Hepatocyte (in vitro differentiated cells): ENCODE measurements at regions not wholly inside any gene's neighbourhood (a gene's known extent, or its start where the extent isn't known, plus 50 kb on each side); places are given as distances from the start of the nearest gene placed in this dataset.

Experiments used
- DNase-seq: peaks from one replicate; pipeline ENCODE4 v3.0.0-alpha.2; 2016; ENCODE audit warnings: low spot score
- H2AFZ ChIP-seq: fragments of 200-600 bp; sonication (generic); 2 replicates; pipeline ENCODE4 v1.6.0; 2016; ENCODE audit warnings: antibody characterized with exemption, mild to moderate bottlenecking
- H3K27ac ChIP-seq: fragments of 200-600 bp; sonication (generic); 2 replicates; pipeline ENCODE4 v1.5.1; 2016; ENCODE audit warnings: mild to moderate bottlenecking
- H3K27me3 ChIP-seq: fragments of 200-600 bp; sonication (generic); 2 replicates; pipeline ENCODE4 v1.6.1; 2016
- H3K36me3 ChIP-seq: fragments of 200-600 bp; sonication (generic); replicated peaks from 2 replicates; pipeline ENCODE4 v1.5.1; 2016; ENCODE audit warnings: low read depth; ENCODE audit not compliant: insufficient read depth
- H3K4me1 ChIP-seq: fragments of 200-600 bp; sonication (generic); 2 replicates; pipeline ENCODE4 v1.5.1; 2016; ENCODE audit warnings: mild to moderate bottlenecking, moderate library complexity; ENCODE audit not compliant: insufficient read depth
- H3K4me2 ChIP-seq: fragments of 200-600 bp; sonication (generic); 2 replicates; pipeline ENCODE4 v1.6.0; 2016
- H3K4me3 ChIP-seq: fragments of 200-600 bp; sonication (generic); 2 replicates; pipeline ENCODE4 v1.5.1; 2016; ENCODE audit warnings: mild to moderate bottlenecking
- H3K79me2 ChIP-seq: fragments of 200-600 bp; sonication (generic); 2 replicates; pipeline ENCODE4 v1.6.0; 2017; ENCODE audit warnings: mild to moderate bottlenecking
- H3K9me2 ChIP-seq: fragments of 200-600 bp; sonication (generic); replicated peaks from 2 replicates; pipeline ENCODE4 v1.6.0; 2017; ENCODE audit warnings: mild to moderate bottlenecking; ENCODE audit not compliant: insufficient read depth
- H3K9me3 ChIP-seq: fragments of 200-600 bp; sonication (generic); 2 replicates; pipeline ENCODE4 v1.5.1; 2016; ENCODE audit warnings: low read depth, mild to moderate bottlenecking
- H4K20me1 ChIP-seq: fragments of 200-600 bp; sonication (generic); 2 replicates; pipeline ENCODE4 v1.6.0; 2016; ENCODE audit warnings: mild to moderate bottlenecking; ENCODE audit not compliant: insufficient read depth, poor library complexity, severe bottlenecking
- EZH2 ChIP-seq: fragments of 200-600 bp; sonication (generic); IDR thresholded peaks from 2 replicates; pipeline ENCODE4 v1.6.1; 2016; ENCODE audit warnings: antibody characterized with exemption, mild to moderate bottlenecking, borderline replicate concordance
- EZH2phosphoT487 ChIP-seq: fragments of 200-600 bp; sonication (generic); IDR thresholded peaks from one replicate; pipeline ENCODE4 v1.6.1; 2018; ENCODE audit warnings: antibody characterized with exemption, mild to moderate bottlenecking, low read depth, moderate library complexity; ENCODE audit not compliant: unreplicated experiment, severe bottlenecking
- WGBS: methylation state at CpG from one replicate; pipeline ENCODE4 v1.1.6; 2016; ENCODE audit warnings: low lambda C conversion rate; ENCODE audit errors: missing lambda C conversion rate; 5-methylcytosine and 5-hydroxymethylcytosine counted together
- TF ChIP-seq, protein P1 (sequence below): fragments of 200-600 bp; sonication (generic); IDR thresholded peaks from 2 replicates; pipeline ENCODE4 v1.5.1; 2016; ENCODE audit warnings: antibody characterized with exemption, mild to moderate bottlenecking; ENCODE audit not compliant: poor library complexity

DNA sequence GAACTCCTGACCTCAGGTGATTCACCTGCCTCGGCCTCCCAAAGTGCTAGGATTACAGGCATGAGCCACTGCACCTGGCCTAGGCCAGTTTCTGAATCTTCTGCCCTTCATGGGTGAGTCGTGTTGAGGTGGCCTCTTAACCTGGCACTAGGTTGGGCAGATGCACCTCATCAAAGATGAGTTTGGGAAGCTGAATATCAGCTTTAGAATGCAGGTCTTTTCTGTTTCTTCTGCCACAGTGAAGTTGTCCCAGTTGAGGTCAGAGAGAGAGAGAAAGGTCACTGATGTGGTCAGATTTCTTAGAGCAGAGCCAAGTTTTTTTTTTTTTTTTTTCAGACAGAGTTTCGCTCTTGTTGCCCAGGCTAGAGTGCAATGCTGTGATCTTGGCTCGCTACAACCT lies 111.3 kb upstream of the WSCD1 start:
- Histone ChIP-seq H3K36me3 (no peaks in the 10 kb centered on the region), H3K27me3 (peaks cover 6% of the 10 kb centered on the region), H3K27ac (no peak overlapping the region), H3K4me1 (no peaks in the 10 kb centered on the region), H4K20me1 (no peaks in the 10 kb centered on the region), H2AFZ (no peak overlapping the region), H3K4me3 (no peak overlapping the region), H3K9me3 (no peaks in the 10 kb centered on the region), H3K9me2 (no peaks in the 10 kb centered on the region), H3K79me2 (no peaks in the 10 kb centered on the region), H3K4me2 (no peak overlapping the region)
- 90% methylated on average over 4 of the region's 4 CpGs for WGBS
- no peak for DNase-seq
- TF ChIP-seq EZH2, result no peak
- no peak for TF ChIP-seq EZH2phosphoT487
- TF ChIP-seq, protein P1, sequence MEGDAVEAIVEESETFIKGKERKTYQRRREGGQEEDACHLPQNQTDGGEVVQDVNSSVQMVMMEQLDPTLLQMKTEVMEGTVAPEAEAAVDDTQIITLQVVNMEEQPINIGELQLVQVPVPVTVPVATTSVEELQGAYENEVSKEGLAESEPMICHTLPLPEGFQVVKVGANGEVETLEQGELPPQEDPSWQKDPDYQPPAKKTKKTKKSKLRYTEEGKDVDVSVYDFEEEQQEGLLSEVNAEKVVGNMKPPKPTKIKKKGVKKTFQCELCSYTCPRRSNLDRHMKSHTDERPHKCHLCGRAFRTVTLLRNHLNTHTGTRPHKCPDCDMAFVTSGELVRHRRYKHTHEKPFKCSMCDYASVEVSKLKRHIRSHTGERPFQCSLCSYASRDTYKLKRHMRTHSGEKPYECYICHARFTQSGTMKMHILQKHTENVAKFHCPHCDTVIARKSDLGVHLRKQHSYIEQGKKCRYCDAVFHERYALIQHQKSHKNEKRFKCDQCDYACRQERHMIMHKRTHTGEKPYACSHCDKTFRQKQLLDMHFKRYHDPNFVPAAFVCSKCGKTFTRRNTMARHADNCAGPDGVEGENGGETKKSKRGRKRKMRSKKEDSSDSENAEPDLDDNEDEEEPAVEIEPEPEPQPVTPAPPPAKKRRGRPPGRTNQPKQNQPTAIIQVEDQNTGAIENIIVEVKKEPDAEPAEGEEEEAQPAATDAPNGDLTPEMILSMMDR, result no peak

GRCh38 chr17:5962371-5962770 lies 107.8 kb upstream of the WSCD1 start:
- Histone ChIP-seq H3K9me2 (no peaks in the 10 kb centered on the region), H3K9me3 (no peaks in the 10 kb centered on the region), H2AFZ (no peak overlapping the region), H3K4me3 (no peak overlapping the region), H3K4me2 (no peak overlapping the region), H3K27ac (no peak overlapping the region), H3K27me3 (peaks cover 7% of the 10 kb centered on the region), H3K36me3 (no peaks in the 10 kb centered on the region), H4K20me1 (no peaks in the 10 kb centered on the region), H3K4me1 (no peaks in the 10 kb centered on the region), H3K79me2 (no peaks in the 10 kb centered on the region)
- no peak for TF ChIP-seq EZH2phosphoT487
- TF ChIP-seq, protein P1, result no peak
- no peak for TF ChIP-seq EZH2
- whole genome bisulfite sequencing, result 89% methylated on average over 4 of the region's 4 CpGs
- DNase-seq, result no peak

DNA sequence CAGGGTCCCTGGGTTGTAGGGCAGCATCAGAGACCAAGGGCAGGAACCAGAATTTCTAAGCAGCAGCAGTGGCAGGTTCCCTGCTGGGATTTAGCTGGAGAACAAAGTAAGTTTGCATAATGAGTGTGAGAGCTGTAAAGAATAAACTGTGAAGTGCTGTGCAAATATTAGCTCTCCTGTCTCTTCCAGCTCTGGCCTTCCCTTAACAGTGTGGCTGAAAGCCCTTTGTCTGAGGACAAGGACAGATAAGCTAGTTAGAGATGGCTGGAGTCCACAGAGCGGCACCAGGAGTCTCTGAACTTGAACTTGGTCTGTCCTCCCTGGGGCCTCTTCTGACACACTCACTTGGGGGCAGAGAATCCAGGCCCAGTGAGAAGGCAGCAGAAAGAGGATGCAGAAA lies 98.2 kb upstream of the WSCD1 start:
- WGBS, result 63% methylated on average over 1 of the region's 1 CpG
- H4K20me1 ChIP-seq, result no peaks in the 10 kb centered on the region
- no peak overlapping the region for H3K4me2 ChIP-seq
- no peak overlapping the region for H3K4me3 ChIP-seq
- no peak for DNase-seq
- TF ChIP-seq EZH2phosphoT487 (no peak), EZH2 (no peak)
- TF ChIP-seq, protein P1, result no peak
- no peaks in the 10 kb centered on the region for H3K4me1 ChIP-seq
- H3K9me2 ChIP-seq, result no peaks in the 10 kb centered on the region
- no peaks in the 10 kb centered on the region for H3K36me3 ChIP-seq
- H3K27ac ChIP-seq, result no peak overlapping the region
- H3K9me3 ChIP-seq, result no peaks in the 10 kb centered on the region
- H3K79me2 ChIP-seq, result no peaks in the 10 kb centered on the region
- H3K27me3 ChIP-seq, result no peaks in the 10 kb centered on the region
- H2AFZ ChIP-seq, result no peak overlapping the region

DNA sequence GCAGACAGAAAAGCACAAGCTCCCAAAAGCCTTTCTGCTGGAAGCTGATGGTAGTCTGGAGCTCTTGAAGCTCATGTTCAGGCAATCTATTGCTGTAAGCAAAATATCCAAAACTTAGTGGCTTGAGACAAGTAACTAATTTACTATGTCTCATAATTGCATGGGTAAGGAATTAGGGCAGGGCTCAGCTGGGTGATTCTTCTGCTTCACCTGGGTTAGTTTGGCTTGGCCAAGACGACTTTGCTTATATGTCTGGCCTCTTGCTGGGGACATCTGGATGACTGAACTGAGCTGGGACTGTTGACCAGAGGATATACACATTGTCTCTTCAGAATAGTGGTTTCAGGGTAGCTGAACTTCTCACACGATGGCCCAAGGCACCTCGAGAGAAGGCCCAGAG lies 96.8 kb upstream of the WSCD1 start:
- no peaks in the 10 kb centered on the region for H4K20me1 ChIP-seq
- DNase-seq, result no peak
- H3K4me3 ChIP-seq, result no peak overlapping the region
- H3K27me3 ChIP-seq, result no peaks in the 10 kb centered on the region
- H3K9me3 ChIP-seq, result no peaks in the 10 kb centered on the region
- H3K79me2 ChIP-seq, result no peaks in the 10 kb centered on the region
- H3K4me1 ChIP-seq, result no peaks in the 10 kb centered on the region
- H3K36me3 ChIP-seq, result no peaks in the 10 kb centered on the region
- no peak overlapping the region for H3K4me2 ChIP-seq
- 72% methylated on average over 3 of the region's 3 CpGs for WGBS
- no peaks in the 10 kb centered on the region for H3K9me2 ChIP-seq
- TF ChIP-seq EZH2phosphoT487 (no peak), EZH2 (no peak)
- TF ChIP-seq, protein P1, result no peak
- no peak overlapping the region for H3K27ac ChIP-seq
- no peak overlapping the region for H2AFZ ChIP-seq
